GM21381 (cell line): ENCODE measurements at regions not wholly inside any gene's neighbourhood (a gene's known extent, or its start where the extent isn't known, plus 50 kb on each side); places are given as distances from the start of the nearest gene placed in this dataset.
"Not testable (repeated sequence)": the region's sequence is repeated elsewhere in the genome, so short reads cannot be mapped to it uniquely, and the experiment has no call there.

Experiments
- ATAC-seq: cut with Tn5 transposase; IDR thresholded peaks from one replicate; pipeline ENCODE4 v1.9.1; 2021; ENCODE audit warnings: mild to moderate bottlenecking, moderate library complexity; ENCODE audit not compliant: unreplicated experiment

DNA sequence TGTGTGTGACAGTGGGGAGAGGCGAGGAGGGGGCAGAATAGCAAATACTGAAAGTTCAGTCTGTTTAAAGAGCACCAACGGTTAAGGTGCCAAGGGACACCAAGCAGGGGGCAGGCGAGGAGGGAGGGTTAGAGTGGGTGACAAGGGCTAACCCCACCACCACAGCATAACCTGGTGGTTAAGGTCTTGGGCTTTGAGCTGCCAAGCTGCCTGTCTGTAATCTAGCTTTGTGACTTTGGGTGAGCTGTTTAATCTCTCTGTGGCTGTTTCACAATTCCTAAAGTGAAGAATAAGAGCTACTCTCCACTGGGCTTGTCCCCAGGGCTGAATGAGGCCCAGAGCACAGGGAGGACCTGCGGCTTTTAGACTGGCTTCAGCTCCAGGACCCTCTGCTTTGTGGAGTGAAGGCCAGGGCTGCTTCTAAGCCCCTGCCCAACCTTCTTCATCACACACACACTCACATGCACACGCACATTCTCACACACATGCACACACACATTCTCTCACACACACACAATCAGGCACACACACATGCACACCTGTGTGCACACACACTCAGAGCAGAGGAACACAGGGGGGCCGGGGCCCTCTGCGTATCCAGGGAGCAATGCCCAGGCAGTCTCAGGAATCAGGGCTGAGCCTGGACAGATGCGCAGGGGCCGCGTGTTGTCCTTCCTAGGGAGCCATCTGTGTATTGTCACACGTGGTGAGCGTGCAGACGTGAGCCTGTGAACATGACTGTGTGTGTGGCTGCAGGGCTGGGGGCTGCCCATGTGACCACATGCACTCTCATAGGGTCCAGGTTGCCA, 101.6 kb upstream of the TARDBP start:
- no peak for ATAC-seq

DNA sequence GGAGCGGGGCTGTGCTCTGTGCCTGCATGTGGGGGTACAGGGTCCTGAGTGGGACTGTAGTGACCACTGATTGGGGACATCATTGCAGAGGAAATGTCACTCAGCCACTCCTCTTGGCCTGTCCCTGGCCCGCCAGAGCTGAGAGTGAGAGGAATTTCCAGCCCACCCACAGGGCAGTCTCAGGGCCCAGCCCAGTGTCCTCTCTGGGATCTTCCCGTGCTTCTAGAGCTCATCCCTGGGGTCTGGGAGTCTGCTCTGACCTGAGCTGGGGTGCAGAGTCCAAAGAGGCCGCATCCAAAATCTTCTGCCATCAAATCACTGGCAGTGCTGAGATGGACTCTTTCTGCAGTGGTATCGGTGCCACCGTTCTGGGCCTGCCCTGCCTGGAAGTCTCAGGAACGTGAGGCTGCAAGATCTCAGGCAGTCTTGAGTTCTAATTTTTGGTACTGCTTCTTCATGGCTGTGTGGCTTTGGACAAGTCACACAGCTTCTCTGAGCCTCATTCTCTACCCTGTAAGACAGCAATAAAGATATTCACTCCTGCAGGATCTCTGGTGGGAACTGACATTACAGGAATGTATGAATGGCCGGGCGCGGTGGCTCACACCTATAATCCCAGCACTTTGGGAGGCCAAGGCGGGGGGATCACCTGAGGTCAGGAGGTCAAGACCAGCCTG, 100.8 kb upstream of the TARDBP start:
- ATAC-seq = no peak

DNA sequence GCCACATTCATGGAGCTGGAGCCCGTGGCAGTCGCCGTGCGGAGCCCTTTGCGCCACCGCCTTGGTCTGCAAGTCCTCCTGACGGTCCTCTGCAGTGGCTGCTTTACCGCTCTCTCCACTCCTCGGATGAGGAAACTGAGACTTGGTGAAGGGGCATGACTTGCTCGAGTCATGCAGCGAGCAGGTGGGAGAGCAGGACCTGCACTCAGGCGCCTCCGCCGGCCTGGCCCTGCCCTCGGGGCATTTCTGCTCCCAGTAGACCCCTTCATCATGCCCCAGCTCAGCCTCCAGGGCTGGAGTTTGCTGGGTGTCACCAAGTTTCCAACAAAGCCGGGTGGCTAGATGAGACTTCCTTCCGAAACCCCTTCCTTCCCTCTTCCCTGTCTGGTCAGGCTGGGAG, 100.0 kb upstream of the TARDBP start:
- no peak for ATAC-seq

DNA sequence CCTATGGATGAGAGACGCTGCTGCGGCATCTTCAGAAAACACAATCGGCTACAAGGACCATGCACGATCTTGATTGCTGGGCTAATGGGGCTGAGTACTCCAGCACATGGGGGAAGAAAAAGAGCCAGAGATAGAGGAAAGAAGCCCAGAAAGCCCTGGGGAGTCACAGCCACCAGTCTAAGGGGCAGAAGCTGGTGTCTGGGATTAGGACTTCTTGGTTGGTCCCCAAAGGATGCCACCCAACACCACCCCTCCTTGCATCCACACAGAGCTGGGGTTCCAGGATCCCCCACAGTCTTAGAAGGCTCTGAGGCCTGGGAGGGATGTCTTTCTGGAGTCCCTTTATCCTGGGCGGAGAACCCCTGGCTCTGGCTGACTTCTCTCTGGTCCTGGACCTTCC, 98.4 kb upstream of the TARDBP start:
- ATAC-seq = no peak

DNA sequence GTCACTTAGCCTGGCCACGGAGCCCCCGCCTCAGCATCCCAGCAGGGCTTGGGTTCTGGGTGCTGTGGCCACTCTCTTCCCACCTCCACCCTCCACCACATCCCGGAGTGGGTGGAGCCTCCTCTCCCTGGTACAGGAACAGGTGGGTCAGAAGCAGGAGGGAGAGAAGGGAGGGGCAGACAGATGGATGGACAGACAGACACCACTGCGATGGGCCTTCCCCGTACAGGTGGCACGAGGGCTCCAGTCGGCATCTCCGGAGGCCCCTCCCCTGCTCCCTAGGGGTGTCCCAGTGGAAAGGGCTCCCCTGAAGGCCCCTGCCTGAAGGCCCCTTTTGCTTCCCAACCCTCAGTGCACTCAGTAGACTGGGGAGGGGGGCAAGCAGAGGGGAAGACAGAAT, 96.9 kb upstream of the TARDBP start:
- ATAC-seq = no peak

DNA sequence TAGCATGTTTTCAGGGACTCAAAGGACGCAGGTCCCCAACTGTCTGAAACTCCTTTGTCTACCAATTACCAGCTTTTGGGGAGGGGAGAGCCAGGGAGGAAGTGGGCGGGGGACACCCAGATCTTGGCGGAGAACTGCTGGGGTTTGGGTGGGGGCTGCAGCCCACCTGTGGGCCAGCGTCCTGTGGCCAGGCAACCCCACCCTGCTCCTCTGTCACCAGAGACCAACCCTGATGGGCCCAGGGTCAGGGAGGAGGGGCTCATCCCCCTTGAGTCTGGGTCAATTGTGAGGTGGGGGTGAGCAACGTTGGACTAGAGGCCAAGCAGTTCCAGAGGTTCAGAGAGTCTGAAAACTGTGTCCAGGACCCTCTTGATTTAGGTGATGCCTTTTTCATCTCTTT, 96.1 kb upstream of the TARDBP start:
- no peak for ATAC-seq

DNA sequence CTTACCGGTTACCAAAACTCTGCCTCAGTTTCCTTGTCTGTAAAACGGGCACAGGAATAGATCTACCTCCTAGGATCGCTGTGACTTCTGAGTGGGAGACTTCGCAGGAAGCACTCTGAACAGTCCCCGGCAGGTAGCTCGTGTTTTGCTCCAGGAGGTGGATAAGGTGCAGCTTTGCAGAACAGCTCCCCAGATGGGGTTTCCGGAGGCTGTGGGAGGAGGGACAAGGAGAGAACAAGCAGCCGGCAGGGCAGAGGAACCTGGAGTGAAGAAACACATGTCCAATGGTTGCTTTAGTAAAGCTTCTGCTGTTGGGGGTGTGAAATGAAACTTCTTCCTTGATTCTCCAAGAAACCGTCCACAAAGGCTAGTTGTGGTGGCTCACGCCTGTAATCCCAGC, 95.5 kb upstream of the TARDBP start:
- no peak for ATAC-seq

DNA sequence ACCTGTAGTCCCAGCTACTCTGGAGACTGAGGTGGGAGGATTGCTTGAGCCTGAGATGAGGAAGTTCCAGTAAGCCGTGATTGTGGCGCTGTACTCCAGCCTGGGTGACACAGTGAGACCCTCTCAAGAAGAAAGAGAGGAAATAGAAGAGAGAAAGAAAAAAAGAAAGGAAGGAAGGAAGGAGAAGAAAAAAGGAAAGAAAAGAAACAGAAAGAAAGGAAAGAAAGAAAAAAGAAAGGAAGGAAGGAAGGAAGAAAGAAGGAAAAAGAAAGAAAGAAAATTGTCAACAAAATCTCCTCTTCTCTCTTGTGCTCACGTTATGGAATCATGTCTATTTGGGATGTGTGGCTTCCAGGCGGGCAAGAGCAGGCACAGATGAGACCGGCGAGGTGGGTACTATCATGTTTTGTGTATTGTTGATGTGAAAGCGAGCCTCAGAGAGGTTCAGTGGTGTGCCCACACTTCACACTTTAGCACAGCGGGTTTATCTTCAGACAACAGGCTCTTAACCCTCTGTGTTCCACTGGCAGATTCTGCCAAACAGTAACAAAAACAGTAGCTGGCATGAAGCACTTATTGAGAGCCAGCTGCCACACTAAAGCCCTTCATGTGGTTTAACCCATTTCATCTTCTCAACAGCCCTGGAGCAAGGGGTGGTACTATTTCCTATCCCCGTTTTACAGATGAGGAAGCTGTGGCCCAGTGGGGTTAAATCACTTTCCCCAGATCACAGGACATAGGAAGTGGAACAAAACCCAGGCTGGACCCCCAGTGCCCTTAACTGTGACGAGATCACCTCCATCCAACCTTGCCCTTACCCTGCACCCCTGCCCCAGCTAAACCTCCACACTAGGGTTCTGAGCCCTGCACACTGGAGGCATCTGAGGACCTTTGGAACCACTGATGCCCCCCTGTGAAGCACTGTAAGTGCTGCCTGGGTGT, 94.7 kb upstream of the TARDBP start:
- no peak for ATAC-seq

DNA sequence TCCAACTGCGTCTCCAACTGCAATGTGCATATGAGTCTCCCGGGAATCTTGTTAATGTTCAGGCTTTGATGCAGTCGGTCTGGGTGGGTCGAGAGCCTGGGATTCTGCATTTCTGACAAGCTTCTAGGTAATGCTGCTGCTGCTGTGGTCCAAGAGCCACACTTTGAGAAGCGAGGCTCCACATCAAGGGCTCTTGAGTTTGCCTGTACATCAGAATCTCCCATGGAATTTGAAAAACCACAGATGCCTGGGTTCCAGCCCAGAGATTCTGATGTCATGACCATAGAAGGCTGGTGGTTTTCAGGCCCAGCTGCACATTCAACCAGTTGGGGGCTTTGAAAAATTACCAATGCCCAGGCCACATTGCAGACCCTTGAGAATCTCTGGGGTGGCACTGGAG, 93.9 kb upstream of the TARDBP start:
- ATAC-seq = no peak

DNA sequence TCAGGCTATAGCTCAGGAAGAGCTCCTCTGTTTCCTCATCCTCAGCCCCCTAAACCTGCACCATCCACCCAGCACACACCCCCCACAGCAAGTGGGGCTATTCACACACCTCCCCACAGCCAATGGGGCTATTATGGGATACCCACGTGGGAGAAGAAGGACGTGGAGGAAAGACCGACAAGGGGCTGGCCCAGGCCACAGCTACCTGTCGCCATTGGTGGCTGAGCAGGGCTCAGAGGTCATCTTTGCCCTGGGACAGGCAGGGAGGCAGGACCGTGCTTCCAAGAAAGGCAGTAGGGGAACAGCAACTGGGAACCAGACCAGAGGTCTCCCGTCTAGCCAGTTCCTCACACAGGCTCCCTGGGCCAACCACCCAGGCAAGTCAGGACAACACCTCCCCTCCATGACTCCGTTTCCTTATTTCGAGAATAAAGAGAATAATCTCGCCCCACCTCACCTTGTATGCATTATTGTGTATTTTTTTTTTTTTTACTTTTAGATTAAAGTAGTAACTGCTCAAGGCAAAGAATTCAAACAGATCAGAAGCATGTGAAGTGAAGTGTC, 92.3 kb upstream of the TARDBP start:
- ATAC-seq = no peak

DNA sequence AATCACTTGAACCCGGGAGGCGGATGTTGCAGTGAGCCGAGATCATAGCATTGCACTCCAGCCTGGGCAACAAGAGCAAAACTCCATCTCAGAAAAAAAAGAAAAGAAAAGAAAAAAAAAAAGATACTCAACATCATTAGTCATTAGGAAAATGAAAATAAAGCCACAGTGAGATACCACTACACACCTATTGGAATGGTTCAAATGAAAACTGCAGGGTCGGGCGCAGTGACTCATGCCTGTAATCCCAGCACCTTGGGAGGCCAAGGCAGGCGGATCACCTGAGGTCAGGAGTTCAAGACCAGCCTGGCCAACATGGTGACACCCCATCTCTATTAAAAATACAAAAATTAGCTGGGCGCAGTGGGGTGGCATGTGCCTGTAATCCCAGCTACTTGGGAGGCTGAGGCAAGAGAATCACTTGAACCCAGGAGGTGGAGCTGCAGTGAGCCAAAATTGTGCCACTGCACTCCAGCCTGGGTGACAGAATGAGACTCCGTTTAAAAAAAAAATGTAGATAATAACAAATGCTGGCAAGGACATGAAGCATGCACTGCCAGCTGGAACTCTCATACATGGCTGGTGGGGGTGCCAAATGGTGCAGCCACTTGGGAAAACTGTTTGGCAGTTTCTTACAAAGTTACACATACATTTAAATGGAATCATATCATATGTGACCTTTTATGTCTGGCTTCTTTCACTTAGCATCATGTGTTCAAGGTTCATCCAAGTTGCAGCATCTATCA, 90.0 kb upstream of the TARDBP start:
- not testable (repeated sequence) for ATAC-seq

DNA sequence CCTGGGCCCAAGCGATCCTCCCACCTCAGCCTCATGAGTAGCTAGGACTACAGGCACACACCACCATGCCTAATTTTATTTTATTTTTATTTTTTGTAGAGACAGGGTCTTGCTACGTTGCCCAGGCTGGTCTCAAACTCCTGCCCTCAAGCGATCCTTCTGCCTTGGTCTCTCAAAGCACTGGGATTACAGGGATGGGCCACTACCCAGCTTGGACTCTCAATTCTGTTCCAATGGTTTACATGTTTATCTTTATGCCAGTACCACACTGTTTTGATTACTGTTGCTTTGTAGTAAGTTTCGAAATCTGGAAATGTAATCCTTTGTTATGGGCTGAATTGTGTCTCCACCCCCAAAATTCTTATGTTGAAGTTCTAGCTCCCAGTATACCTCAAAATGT, 88.4 kb upstream of the TARDBP start:
- no peak for ATAC-seq

DNA sequence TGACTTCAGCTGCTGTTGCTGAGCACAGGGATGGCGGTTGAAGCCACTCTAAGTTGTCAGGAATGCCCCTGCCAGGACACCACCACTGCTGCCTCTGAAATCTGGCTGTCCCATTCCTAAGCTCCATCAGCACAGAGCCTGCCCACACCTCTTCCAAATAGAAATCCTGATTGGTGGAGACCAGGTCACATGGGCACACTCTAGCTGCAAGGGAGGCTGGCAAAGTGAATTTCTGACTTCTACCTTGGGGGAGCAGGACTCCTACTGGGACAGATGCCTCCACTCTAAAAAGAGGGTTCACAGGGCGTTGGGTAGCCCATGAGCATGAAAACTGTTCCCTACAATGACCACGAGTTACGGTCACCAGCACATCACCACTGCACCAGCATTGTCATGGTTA, 83.8 kb upstream of the TARDBP start:
- ATAC-seq = no peak

DNA sequence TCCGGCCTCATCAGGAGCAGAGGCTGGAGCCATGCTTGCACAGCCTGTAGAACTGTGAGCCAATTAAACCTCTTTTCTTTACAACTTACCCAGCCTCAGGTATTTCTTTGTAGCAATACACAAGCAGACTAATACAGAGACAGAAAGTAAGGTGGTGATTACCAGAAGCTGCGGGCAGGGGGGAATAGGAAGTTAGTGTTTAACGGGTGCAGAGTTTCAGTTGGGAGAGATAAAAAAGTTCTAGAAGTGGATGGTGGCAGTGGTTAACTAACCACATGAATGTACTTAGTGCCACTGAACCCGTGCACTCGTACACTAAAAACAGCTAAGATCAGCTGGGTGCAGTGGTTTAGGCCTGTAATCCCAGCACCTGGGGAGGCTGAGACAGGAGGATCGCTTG, 80.4 kb upstream of the TARDBP start:
- no peak for ATAC-seq

DNA sequence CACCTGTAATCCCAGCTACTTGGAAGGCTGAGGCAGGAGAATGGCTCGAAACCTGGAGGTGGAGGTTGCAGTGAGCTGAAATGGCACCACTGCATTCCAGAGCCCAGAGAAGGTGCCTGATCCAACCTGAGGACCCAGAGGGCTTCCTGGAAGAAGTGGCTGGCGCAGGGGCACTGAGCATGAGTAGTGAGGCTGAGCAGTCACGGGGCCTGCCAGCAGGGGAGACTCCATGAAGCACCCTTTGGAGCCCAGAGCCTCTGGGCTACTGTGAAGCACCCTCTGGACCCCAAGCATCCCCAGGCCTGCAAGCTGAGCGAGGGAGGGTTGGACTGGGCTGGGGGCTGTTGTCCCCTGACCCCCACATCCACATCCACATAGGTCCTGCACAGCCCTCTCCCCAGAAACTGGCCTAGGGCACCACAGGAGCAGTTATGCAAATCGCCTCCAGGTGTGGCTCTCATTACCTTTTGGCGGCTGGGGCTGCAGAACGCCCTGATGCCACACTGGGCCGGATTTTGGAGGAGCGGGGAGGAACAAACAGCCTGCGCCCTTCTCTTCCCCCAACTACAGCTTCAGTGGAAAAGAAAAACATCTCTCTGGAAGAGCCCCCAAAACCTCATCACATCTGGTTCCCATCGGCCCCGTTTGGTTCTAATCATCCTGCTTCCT, 78.2 kb upstream of the TARDBP start:
- no peak for ATAC-seq

DNA sequence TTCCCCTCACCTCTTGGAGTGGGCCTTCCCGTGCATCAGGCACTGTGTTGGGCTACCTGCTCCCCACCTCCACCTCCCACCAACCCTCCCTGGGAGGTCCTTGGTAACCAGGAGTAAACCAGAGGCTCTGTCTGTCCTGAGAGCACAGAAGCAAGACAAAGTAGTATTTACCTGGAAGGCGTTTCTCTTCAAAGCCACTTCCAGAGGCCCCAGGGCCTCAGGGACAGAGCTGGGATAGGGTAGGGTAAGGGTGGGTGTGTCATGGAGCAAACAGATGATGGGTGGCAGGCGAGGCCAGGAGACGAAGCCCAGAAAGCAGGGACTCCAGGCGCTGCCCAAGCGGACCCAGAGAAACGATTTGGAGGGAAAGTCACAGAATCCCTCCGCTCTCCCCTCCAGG, 77.2 kb upstream of the TARDBP start:
- no peak for ATAC-seq

DNA sequence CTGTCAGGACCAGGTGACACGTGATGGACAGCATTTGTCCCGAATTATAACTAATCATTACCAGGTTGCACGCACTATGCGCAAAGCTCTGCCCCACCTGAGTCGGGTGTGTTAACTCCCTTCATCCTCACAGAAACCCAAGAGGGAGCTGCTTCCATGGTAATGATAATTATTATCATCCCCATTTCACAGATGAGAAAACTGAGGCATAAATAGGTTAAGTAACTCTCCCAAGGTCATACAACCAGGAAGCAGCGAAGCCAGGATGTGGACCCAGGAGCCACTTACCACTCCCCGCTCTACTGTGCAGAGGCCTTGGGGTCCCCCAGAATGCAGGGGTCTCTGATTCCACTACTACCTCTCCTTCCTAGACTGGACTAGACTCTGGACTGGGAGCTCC, 76.7 kb upstream of the TARDBP start:
- no peak for ATAC-seq

DNA sequence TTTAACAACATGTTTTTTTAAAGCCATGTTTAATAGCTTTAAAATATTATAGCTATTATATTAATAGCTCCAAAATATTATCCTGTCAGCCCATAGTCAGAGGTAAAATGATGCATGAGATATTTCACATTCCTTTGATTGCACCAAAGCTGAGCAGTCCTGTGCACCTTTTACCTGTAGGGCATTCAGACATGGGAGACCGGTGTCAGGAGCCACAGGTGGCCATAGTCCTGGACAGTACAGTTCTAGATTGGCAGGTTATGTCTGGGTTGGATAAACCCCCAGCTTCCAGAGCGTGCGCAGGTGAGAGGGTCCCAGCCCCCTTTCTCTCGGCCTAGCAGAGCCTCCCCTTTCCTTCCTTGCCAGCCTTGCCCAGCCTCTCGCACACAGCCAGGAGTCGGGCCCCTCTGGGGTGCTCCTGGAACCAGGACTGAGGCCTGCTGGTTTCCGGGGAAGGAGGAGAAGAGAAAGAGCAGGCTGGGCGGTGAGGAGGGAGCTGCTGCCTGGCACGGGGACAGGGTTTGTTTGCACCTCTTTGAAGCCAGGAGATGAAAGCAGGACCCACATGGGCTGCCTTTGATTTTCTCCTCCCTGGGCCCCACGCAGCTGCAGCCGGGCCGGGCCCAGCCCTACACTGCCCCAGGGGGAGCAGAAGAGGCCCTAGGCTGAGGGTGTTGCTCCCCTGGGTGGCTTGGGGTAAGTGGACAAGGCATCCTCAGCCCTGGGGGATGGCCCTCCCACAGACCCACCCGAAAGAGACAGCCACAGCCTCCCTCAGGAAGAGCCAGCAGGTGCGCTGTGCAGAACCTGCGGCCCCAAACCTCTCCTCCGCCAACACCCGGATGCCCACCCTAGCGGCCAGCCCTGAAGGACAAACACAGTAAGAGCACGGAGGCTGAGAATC, 75.2 kb upstream of the TARDBP start:
- no peak for ATAC-seq
